T-helper 1 cell treated with Interleukin-12 subunit alpha and Interleukin-12 subunit beta and Interleukin-4 antibody, amounts not matched to agents 30 ng/mL and 1 ng/mL, for 36 hours (primary cell): ENCODE measurements at regions not wholly inside any gene's neighbourhood (a gene's known extent, or its start where the extent isn't known, plus 50 kb on each side); places are given as distances from the start of the nearest gene placed in this dataset.

Source experiments
- intact Hi-C: fragments of 100-400 bp; cut with micrococcal nuclease; formaldehyde crosslinking; loops from one replicate; pipeline ENCODE4 v1.15.1; 2024

DNA sequence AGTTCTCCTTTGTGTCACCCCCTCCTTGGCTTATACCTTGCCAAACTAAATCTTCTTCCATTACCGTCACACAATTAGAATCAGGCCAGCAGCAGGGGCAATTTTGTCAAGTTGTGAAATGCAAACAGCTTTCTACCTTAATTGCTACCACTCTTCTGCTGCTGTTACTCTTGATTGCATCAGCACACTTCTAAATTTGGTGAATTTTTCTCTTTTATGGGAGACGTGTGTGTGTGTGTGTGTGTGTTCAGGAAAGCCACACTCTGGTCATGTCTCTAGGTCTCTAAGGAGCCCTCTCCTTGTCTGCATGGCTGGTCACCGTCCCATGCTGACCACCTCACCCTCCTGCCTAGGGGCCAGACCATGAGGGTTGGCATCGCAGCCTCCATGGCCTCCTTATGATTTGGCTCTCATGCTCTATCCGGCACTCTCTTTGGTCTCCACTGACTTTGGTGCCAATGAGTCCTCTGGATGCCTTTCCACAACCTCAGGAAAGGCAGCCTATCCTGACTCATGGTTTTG lies 87.7 kb downstream of the GATA6 start:
- intact Hi-C loops: no loop called here

GRCh38 chr18:22254088-22254487 lies 84.7 kb downstream of the GATA6 start:
- intact Hi-C loops: no loop called here

DNA sequence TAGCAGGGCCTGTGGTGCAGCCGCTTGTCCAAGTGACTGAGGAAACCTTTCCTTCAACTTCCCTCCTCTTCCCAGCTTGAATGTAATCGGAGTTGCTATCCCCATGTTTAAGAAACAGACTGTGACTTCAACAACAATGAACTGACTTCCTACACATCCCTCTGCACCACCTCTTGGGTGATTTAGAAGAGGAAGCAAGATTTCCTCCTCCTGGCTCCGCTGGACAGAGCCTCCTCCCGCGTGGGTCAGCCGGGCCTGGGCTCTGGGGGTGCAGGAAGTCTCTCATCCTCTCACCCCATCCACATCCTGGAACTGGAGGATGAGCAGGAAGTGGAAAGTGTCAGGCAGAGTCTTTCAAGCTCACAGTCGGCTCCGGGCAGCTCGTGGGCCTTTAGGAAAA lies 84.3 kb downstream of the GATA6 start:
- intact Hi-C loops: no loop called here

GRCh38 chr18:22253156-22253555 lies 83.8 kb downstream of the GATA6 start:
- intact Hi-C loops: no loop called here
